CD14-positive monocyte (primary cell): ENCODE measurements at regions not wholly inside any gene's neighbourhood (a gene's known extent, or its start where the extent isn't known, plus 50 kb on each side); places are given as distances from the start of the nearest gene placed in this dataset.

Source experiments
- DNase-seq, 3 donors: peaks; one replicate each; pipeline ENCODE4 v3.0.0-alpha.2; 2011 to 2022
- H2AFZ ChIP-seq: 2 replicates; pipeline ENCODE4 v1.6.0; 2012; ENCODE audit warnings: mild to moderate bottlenecking, low read depth, low read length, inconsistent platforms; ENCODE audit not compliant: insufficient read depth, poor library complexity, severe bottlenecking
- H3K27ac ChIP-seq, 2 donors: 1 replicate in 1 of 2; 2 replicates in 1 of 2; pipeline ENCODE4 v1.5.1; 2012 to 2013; ENCODE audit warnings: low read length in 2 of 2, control low read depth in 1 of 2, inconsistent platforms in 1 of 2, low read depth in 1 of 2, mild to moderate bottlenecking in 1 of 2
- H3K27me3 ChIP-seq, 2 donors: one replicate each; pipeline versions ENCODE4 v1.6.0 to v1.6.1; 2011 to 2013; ENCODE audit warnings: low read length in 2 of 2; ENCODE audit not compliant: control insufficient read depth in 2 of 2, insufficient read depth in 2 of 2
- H3K36me3 ChIP-seq, 2 donors: replicated peaks in 1 of 2; 1 replicate in 1 of 2; 2 replicates in 1 of 2; pipeline versions ENCODE4 v1.5.1 to v1.6.1; 2012 to 2013; ENCODE audit warnings: low read length in 2 of 2, control low read depth in 1 of 2, inconsistent platforms in 1 of 2, mild to moderate bottlenecking in 1 of 2; ENCODE audit not compliant: insufficient read depth in 2 of 2, control insufficient read depth in 1 of 2
- H3K4me1 ChIP-seq, 2 donors: 1 replicate in 1 of 2; 2 replicates in 1 of 2; pipeline versions ENCODE4 v1.5.1 to v1.6.1; 2012 to 2013; ENCODE audit warnings: low read length in 2 of 2, control low read depth in 1 of 2, inconsistent platforms in 1 of 2, mild to moderate bottlenecking in 1 of 2, moderate library complexity in 1 of 2; ENCODE audit not compliant: insufficient read depth in 2 of 2, control insufficient read depth in 1 of 2
- H3K4me2 ChIP-seq: replicated peaks from 2 replicates; pipeline ENCODE3; 2012; ENCODE audit warnings: low read length, moderate library complexity, mild to moderate bottlenecking; ENCODE audit not compliant: poor library complexity, severe bottlenecking; ENCODE audit errors: extremely low read depth
- H3K4me3 ChIP-seq, 3 experiments: fragments of 200-600 bp in 1 of 3; sonication (generic) in 1 of 3; replicated peaks in 1 of 3; 1 replicate in 2 of 3; 2 replicates in 1 of 3; pipeline ENCODE4 v1.5.1; 2011 to 2013; ENCODE audit warnings: low read length in 3 of 3, mild to moderate bottlenecking in 3 of 3, control low read depth in 2 of 3, low read depth in 2 of 3, inconsistent platforms in 1 of 3, moderate library complexity in 1 of 3
- H3K79me2 ChIP-seq: 2 replicates; pipeline ENCODE4 v1.6.0; 2012; ENCODE audit warnings: mild to moderate bottlenecking, control low read depth, inconsistent platforms, low read length, moderate library complexity; ENCODE audit not compliant: insufficient read depth
- H3K9ac ChIP-seq: 2 replicates; pipeline ENCODE4 v1.6.0; 2017; ENCODE audit warnings: low read length, mild to moderate bottlenecking; ENCODE audit not compliant: insufficient read depth, poor library complexity, severe bottlenecking
- H3K9me3 ChIP-seq, 2 donors: replicated peaks in 1 of 2; 1 replicate in 1 of 2; 2 replicates in 1 of 2; pipeline versions ENCODE4 v1.5.1 to v1.6.1; 2012 to 2013; ENCODE audit warnings: low read length in 2 of 2, control low read depth in 1 of 2; ENCODE audit not compliant: control insufficient read depth in 1 of 2, insufficient read depth in 1 of 2
- H4K20me1 ChIP-seq: 2 replicates; pipeline ENCODE4 v1.6.0; 2012; ENCODE audit warnings: mild to moderate bottlenecking, low read length, control low read depth, moderate library complexity; ENCODE audit not compliant: insufficient read depth
- H3K27ac Mint-ChIP-seq, 7 donors: one replicate each; pipeline ENCODE4 v1.8.0; 2020; ENCODE audit warnings: mild to moderate bottlenecking in 7 of 7, mixed read lengths in 7 of 7, moderate library complexity in 6 of 7, inconsistent platforms in 2 of 7
- H3K27me3 Mint-ChIP-seq, 3 donors: one replicate each; pipeline ENCODE4 v1.8.0; 2021 to 2022; ENCODE audit warnings: low read depth in 3 of 3, mild to moderate bottlenecking in 3 of 3, mixed read lengths in 3 of 3, moderate library complexity in 3 of 3, inconsistent platforms in 1 of 3
- H3K36me3 Mint-ChIP-seq, 2 donors: one replicate each; pipeline ENCODE4 v1.8.0; 2020; ENCODE audit warnings: mixed read lengths in 2 of 2, inconsistent platforms in 1 of 2, mild to moderate bottlenecking in 1 of 2
- H3K4me1 Mint-ChIP-seq: one replicate; pipeline ENCODE4 v1.8.0; 2020; ENCODE audit warnings: mild to moderate bottlenecking, mixed read lengths
- H3K4me3 Mint-ChIP-seq, 2 donors: one replicate each; pipeline ENCODE4 v1.8.0; 2020; ENCODE audit warnings: mild to moderate bottlenecking in 2 of 2, mixed read lengths in 2 of 2, moderate library complexity in 1 of 2
- H3K9me3 Mint-ChIP-seq, 7 donors: one replicate each; pipeline ENCODE4 v1.8.0; 2020 to 2022; ENCODE audit warnings: mixed read lengths in 7 of 7, mild to moderate bottlenecking in 6 of 7, moderate library complexity in 6 of 7, inconsistent platforms in 2 of 7
- WGBS: methylation state at CpG from one replicate; pipeline ENCODE4 v1.1.5; 2013; ENCODE audit warnings: missing lambda C conversion rate; ENCODE audit not compliant: insufficient coverage; 5-methylcytosine and 5-hydroxymethylcytosine counted together
- intact Hi-C, 2 donors: fragments of 100-400 bp; cut with micrococcal nuclease; formaldehyde crosslinking; loops; one replicate each; pipeline versions ENCODE4 v1.15.0 to v1.15.1; 2023
- TF ChIP-seq, protein P1 (sequence below): fragments of 200-600 bp; IDR thresholded peaks from one replicate; pipeline ENCODE4 v1.8.0; 2022; ENCODE audit warnings: antibody characterized with exemption, mild to moderate bottlenecking

DNA sequence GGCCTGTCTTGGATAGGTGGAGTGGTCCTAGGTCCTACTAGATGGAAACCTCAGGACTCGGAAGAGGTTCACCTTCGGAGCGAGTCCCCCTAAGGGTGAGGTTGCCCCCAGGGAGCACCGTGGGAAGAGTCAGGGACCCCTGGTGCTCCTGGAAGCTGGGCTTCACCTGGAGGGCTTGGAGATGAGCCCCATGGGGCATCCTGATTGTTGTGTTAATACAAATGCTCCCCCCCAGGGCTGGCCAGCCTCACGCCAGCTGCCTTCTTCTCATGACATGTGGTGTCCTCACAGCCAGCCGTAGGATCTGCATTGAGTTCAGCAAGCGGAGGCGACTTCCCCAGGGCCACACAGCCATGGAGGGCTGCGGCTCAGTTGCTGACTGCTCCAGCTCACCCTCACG lies 1487.5 kb downstream of the BRD1 start:
- Histone ChIP-seq H3K27ac (no peak overlapping the region), H3K9me3 (no peaks in the 10 kb centered on the region), H3K4me2 (no peak overlapping the region), H2AFZ (no peak overlapping the region), H3K9ac (no peak overlapping the region), H3K4me1 (no peaks in the 10 kb centered on the region), H3K36me3 (no peaks in the 10 kb centered on the region), H3K79me2 (no peaks in the 10 kb centered on the region), H4K20me1 (no peaks in the 10 kb centered on the region), H3K27me3 (no peaks in the 10 kb centered on the region), H3K4me3 (no peak overlapping the region)
- H3K36me3 Mint-ChIP-seq: no peaks in the 10 kb centered on the region
- intact Hi-C loops: no loop called here
- no peak overlapping the region for H3K27ac Mint-ChIP-seq
- H3K27me3 Mint-ChIP-seq: peaks cover 10 to 12% (median 10%) of the 10 kb centered on the region in 3 donors
- no peaks in the 10 kb centered on the region for H3K4me1 Mint-ChIP-seq
- peaks cover 0 to 3% (median 0%) of the 10 kb centered on the region in 7 donors for H3K9me3 Mint-ChIP-seq
- DNase-seq: no peak
- TF ChIP-seq, protein P1, sequence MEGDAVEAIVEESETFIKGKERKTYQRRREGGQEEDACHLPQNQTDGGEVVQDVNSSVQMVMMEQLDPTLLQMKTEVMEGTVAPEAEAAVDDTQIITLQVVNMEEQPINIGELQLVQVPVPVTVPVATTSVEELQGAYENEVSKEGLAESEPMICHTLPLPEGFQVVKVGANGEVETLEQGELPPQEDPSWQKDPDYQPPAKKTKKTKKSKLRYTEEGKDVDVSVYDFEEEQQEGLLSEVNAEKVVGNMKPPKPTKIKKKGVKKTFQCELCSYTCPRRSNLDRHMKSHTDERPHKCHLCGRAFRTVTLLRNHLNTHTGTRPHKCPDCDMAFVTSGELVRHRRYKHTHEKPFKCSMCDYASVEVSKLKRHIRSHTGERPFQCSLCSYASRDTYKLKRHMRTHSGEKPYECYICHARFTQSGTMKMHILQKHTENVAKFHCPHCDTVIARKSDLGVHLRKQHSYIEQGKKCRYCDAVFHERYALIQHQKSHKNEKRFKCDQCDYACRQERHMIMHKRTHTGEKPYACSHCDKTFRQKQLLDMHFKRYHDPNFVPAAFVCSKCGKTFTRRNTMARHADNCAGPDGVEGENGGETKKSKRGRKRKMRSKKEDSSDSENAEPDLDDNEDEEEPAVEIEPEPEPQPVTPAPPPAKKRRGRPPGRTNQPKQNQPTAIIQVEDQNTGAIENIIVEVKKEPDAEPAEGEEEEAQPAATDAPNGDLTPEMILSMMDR: no peak
- 93% methylated on average over 10 of the region's 10 CpGs for WGBS
- H3K4me3 Mint-ChIP-seq: no peak overlapping the region

DNA sequence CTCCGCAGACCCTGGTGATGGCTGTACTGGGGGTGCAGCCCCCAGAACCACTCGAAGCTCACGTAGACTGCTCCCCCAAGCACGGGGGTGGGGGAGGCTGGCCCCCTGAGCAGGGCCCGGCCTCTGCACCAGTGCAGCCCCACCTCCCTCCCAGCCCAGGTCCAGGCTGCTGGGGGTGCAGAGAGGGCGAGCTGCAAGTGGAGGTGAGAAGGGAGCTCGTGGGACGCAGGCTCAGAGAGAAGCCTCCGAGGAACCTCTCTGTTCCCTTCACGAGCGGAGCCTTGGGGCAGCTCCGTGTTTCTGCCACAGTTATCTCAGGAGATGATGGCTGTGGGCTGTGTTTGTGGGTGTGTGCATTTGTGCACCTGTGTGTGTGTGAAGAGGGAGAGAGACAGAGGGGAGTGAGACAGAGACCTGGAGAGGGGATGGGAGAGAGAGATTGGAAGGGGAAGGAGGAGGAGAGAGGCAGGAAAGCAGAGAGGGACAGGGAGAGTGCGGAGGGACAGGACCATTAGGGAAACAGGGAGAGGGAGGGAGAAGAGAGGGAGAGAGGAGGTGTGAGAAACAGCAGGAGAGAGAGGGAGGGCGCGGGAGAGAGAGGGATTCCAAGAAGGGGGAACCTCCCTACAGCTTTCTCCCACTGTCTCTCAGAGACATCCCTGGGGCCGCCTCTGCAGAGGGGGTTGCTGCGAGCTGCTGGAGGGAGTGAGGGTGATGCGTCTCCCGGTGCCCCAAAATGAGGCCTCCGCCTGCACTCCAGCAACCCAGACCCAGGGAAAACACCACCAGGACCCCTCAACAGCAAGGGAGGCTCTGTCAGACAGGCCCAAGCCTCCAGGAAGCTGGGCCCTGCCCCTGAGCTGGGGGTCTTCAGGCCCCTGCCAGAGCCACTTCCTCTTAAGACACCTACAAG lies 1488.6 kb downstream of the BRD1 start:
- Histone ChIP-seq H3K4me1 (no peaks in the 10 kb centered on the region), H3K4me3 (no peak overlapping the region), H3K9ac (no peak overlapping the region), H2AFZ (no peak overlapping the region), H3K79me2 (no peaks in the 10 kb centered on the region), H3K36me3 (no peaks in the 10 kb centered on the region), H3K4me2 (no peak overlapping the region), H3K27me3 (no peaks in the 10 kb centered on the region), H3K9me3 (no peaks in the 10 kb centered on the region), H4K20me1 (no peaks in the 10 kb centered on the region), H3K27ac (no peak overlapping the region)
- H3K4me3 Mint-ChIP-seq: no peak overlapping the region
- WGBS: 67% methylated on average over 10 of the region's 20 CpGs
- TF ChIP-seq, protein P1: no peak
- H3K36me3 Mint-ChIP-seq: no peaks in the 10 kb centered on the region
- intact Hi-C loops: no loop called here
- peaks cover 0 to 3% (median 1%) of the 10 kb centered on the region in 7 donors for H3K9me3 Mint-ChIP-seq
- no peak for DNase-seq
- peaks cover 10 to 12% (median 10%) of the 10 kb centered on the region in 3 donors for H3K27me3 Mint-ChIP-seq
- H3K4me1 Mint-ChIP-seq: no peaks in the 10 kb centered on the region
- no peak overlapping the region for H3K27ac Mint-ChIP-seq
